ENCODE measurements at regions not wholly inside any gene's neighbourhood (a gene's known extent, or its start where the extent isn't known, plus 50 kb on each side); places are given as distances from the start of the nearest gene placed in this dataset.
A peak's percentile ranks its signal among the peaks of the same experiment; 100 is the strongest.

DNA sequence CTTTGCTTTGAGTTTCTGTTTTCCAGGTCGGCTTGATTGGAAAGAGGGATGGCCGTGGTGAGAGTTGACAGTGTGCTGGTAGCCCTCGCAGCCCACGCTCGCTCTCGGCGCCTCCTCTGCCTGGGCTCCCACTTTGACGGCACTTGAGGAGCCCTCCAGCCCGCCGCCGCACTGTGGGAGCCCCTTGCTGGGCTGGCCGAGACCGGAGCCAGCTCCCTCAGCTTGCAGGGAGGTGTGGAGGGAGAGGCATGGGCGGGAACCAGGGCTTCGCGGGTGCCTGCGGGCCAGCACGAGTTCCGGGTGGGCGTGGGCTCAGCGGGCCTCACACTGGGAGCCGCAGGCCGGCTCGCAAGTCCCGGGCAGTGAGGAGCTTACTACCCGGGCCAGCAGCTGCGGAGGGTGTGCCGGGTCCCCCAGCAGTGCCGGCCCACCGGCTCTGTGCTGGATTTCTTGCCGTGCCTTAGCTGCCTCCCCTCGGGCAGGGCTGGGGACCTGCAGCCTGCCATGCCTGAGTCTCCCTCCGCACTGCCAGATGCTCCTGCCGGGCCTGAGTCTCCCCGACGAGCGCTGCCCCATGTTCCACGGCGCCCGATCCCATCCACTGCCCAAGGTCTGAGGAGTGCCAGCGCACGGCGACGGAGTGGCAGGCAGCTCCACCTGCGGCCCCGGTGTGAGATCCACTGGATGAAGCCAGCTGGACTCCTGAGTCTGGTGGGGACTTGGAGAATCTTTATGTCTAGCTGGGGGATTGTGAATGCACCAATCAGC, 166.4 kb upstream of the FAT1 start:
- no peak for DNase-seq (ENCODE audit: low read depth)

DNA sequence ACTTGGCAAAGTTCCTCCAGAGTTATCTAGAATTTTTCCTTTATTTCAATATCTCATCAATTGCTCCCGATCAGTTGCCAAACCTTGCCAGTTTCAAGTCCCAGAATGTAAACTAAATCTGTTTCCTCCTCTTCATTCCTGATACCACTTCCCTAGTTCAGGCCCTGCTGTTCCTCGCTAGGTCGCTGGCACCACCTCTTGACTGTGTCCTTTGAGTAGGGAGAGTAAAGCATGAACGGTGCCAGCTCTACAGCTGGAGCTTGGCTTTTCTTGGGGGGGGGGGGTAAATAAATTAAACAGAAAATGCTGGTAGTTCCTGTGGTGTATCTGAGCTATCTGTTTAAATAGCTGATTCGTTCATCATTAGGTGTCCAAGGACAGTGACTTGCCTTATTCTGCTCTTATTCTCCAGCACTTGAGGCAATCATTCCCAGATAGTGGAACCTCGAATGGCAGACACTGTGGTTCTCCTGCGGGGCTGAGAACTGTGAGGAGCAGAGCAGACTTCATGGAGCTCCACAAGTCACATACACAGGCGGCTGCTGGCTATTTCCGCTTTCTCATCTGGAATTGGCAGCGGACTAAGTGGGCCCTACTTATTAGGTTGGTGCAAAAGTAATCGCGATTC, 168.3 kb upstream of the FAT1 start:
- no peak for DNase-seq (ENCODE audit: low read depth)

DNA sequence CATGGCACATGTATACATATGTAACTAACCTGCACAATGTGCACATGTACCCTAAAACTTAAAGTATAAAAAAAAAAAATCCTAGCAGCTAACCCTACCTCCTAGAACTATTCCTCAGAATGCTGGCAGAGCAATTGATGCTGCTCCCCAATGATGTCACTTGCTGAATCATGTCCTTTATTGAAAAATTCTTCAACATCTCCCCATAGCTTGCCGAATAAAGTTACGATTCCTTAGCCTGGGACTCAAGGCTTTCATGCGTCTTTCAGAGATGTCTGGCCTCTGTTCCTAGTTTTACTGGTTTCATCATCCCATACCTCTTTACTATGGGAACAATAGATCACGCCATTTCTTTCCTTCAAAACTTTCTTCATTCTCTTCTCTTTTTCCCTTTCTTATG, 174.7 kb upstream of the FAT1 start:
- DNase-seq (ENCODE audit: low read depth), result no peak

DNA sequence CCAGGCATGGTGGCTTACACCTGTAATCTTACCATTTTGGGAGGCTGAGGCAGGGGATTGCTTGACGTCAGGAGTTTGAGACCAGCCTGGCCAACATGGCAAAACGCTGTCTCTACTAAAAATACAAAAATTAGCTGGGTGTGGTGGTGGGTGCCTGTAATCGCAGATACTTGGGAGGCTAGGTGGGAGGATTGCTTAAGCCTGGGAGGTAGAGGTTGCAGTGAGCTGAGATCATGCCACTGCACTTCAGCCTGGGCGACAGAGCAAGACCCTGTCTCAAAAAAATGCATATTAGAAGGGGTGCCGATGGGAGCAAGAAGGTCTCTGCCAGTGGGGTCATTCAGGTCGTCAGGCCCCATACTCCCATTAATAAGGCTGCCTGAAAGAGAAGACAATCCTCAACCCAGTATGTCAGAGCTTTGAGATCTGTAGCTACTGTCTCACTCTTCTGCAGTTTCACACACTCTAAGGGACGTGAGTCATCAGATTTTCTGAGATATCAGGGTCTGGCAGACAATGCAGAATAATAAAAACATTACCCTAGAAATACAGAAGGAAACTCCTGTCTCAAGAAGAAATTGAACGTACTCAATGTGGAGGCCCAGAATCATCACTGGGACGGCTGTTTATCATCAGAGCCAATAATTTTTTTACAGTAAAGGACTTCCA, 176.7 kb upstream of the FAT1 start:
- DNase-seq (ENCODE audit: low read depth), result peak; percentile 19

- no peak for DNase-seq (ENCODE audit: low read depth)
These were observed 177.3 kb upstream of the FAT1 start for GRCh38 chr4:186900984-186901383.

- no peak for DNase-seq (ENCODE audit: low read depth)
These were observed 178.2 kb upstream of the FAT1 start for GRCh38 chr4:186901850-186902249.

DNA sequence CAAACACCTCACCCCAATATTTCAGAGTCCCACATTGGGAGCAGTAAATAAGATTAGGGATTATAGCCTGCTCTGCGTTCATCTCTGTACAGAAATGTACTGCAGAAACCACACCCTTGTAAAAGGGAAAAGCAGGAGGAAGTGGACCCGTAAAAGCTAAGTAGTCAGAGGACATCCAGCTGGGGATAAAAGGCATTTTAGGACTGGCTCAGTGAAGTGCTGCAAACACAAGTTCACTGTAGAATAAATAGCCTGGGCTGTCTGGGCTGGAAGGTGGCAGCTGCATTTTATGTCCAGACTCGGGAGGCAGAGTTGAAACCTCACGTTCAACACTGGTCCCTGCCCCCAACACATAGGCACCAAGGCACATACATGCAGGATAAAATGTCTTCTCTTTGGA, 178.7 kb upstream of the FAT1 start:
- no peak for DNase-seq (ENCODE audit: low read depth)

DNA sequence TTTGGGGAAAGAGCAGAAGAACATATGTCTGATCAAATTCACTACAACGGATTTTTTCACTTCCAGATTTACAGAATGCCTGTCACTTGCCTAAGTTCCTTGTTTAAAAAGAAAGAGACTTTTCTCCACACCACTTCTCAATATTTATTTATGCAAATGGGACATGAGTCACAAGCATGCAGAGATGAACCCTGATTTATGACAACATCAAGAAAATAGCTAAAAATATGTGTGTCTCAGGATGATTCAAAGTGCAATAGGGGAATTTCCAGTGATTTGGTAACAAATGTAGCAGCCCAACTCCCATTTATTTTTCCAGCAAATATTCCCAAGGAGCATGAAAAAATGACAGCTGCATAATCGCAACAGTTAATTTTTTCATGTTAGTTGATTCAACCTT, 180.4 kb upstream of the FAT1 start:
- DNase-seq (ENCODE audit: low read depth), result peak; percentile 87

DNA sequence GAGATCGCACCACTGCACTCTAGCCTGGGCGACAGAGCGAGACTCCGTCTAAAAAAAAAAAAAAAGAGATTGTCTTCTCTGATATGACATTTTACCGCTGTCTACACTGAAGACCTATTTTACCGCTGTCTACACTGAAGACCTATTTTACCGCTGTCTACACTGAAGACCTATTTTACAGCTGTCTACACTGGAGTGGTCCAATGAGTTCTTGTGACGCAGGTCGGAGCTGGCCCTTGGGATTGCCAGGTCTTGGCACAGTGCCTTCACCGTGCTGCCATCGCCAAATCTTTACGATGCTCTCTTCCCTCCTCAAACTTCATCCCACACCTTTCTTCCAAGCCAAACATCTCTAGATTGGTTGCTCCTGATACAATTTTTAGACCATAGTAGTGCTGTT, 183.1 kb upstream of the FAT1 start:
- DNase-seq (ENCODE audit: low read depth), result no peak

DNA sequence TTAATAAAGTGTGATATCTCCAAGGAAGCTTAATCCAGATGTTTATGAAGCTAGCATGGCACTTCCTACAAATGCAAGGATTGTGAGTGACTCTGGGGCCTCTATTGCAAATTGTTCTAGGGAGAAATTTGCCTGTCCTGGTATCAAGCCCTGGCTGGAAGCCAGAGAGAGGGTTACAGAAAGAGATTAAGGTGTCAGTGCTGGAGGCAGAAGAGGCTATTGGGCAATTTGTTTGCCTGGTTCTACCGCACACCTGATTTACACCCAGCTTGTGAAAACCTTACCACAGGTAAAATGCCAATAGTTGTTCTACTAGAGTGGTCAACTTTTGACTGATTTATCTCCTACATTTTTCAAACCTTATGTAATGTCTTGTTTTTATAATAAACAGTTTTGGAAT, 186.7 kb upstream of the FAT1 start:
- DNase-seq (ENCODE audit: low read depth), result no peak

- DNase-seq (ENCODE audit: low read depth), result no peak
These were observed 188.9 kb upstream of the FAT1 start for GRCh38 chr4:186912606-186913005.

GRCh38 chr4:186915816-186916215, 192.2 kb upstream of the FAT1 start:
- DNase-seq (ENCODE audit: low read depth), result no peak

DNA sequence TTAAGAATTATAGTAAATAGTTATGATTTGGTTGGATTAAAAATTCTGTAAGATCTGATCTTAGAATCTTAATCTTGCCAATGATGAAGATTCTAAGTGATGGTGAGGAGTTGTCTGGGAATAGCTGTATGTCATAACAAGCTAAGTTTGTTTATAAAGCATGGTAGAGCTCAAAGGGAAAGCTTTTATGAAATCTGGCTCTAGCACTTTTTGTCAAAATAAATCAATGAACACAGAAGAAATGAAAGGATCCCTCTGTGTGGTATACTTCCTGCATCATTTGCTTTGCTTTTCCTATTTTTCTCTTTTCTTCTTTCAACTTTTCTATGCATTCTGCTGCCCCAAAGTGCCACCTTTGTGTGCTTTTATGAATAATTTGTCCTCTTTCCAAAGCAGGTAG, 193.5 kb upstream of the FAT1 start:
- no peak for DNase-seq (ENCODE audit: low read depth)

DNA sequence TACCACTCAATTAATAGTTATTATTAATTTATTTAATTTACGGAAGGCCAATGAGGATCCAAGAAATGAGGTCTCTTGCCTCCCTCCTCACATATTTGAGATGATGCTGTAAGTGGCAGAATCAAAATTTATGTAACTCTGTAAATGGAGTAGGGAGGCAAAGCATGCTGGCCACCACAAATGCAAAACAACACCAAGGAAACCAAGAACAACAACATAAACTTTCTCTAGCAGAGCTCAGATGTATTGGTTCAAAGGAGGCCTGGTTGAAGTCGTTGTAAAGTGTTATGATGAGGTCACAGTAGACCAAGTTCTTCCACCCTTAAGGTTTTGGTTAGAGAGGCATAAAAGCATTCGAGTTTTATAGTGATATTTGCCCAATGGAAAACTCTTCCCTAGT, 194.8 kb upstream of the FAT1 start:
- no peak for DNase-seq (ENCODE audit: low read depth)

DNA sequence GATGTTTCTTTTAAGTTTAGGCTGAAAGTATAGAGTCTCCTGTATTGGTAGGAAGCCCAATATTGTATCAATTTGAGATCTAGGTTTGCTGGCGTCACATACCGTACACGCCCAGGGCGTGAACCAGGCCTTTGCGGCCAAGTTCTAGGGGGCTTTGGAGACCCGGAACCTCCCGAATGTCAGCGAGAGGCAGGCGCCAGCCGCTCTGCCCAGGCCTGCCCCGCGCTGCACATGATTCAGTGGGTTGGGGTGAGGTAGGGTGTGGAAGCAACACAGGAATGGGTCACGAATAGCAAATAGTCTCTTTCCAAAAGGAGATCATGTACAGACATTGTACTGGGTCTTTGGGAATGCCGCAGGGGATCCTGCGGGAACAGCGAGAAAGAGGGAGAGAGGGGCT, 195.7 kb upstream of the FAT1 start:
- DNase-seq (ENCODE audit: low read depth), result no peak

- peak; percentile 62 for DNase-seq (ENCODE audit: low read depth)
These were observed 196.8 kb upstream of the FAT1 start for GRCh38 chr4:186920483-186920882.

DNA sequence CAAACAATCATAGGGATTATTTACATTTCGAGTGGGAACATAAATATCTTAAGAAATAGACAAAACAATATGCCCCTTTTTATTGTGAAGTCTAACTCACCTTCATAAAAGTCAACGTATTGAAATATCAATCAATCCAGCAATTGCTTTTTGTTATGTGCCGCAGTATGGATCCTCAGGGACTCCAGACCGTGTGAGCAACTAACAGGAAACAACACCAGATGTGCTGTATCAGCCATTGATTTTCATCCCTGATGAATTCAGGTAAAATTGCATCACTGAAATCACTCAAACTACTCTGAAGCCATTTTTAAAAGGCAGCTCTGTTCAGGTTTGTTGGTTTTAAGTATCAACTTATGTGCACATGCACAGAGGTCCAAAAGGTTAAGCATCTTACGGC, 197.3 kb upstream of the FAT1 start:
- DNase-seq (ENCODE audit: low read depth), result no peak

DNA sequence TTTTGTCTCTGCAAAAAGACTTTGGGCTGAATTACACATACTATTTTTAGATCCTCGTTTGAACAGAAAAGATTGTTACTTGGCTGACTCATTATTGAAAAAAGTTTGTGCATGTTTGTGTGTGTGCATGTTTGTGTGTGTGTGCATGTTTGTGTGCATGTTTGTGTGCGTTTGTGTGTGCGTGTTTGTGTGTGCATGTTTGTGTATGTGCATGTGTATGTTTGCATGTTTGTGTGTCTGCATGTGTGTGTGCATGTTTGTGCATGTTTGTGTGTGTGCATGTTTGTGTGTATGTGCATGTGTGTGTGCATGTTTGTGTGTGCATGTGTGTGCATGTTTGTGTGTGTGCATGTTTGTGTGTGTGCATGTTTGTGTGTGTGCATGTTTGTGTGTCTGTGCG, 201.1 kb upstream of the FAT1 start:
- DNase-seq (ENCODE audit: low read depth), result no peak

- DNase-seq (ENCODE audit: low read depth), result no peak
These were observed 204.0 kb upstream of the FAT1 start for GRCh38 chr4:186927624-186928023.

DNA sequence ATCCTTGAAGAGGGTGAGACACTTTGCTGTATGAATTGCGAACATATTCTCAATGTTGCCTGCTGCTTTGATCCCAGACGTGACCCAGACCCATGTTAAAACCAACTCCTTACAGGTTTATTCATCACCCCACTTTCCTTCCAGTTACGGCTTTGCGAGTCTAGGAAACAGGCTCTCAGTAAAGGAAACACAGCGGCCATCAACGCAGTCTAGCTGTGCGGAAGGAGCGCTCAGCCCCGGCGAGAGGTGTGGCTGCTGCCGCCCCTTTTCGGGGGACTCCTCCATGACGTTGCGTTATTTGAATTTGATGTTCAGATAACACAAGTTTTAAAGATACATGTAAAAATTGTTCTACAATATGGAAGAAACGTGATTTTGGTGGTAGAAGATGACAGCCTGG, 206.4 kb upstream of the FAT1 start:
- DNase-seq (ENCODE audit: low read depth), result no peak

GRCh38 chr4:186931519-186931918, 207.9 kb upstream of the FAT1 start:
- DNase-seq (ENCODE audit: low read depth), result peak; percentile 51

GRCh38 chr4:186932196-186932595, 208.5 kb upstream of the FAT1 start:
- no peak for DNase-seq (ENCODE audit: low read depth)

DNA sequence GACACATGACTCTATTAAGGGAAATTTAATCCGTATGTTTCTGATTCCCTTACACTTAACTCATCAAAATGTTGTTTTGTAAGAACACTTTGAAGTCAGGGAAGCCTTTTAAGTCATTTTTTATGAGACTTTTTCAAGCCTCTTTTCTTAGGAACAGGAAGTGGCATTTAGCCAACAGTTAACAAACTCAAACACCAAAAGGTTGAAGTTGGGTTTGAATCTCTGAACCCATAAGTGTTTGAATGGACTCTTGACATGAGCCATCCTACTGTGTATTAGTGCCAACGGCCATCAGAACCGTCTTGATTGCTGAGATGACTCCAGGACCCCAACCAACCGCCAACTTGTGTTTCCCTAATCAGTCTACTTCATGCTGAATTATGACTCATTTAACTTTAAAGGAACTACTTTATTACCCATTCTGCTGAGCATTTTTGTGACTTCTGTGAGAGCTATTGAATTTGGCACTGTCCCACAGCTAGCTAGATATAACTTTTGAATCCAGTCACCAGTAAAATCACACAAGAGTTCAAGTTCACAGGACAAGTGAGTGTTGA, 209.1 kb upstream of the FAT1 start:
- DNase-seq (ENCODE audit: low read depth), result peak; percentile 35
